Hepatic stellate cell (primary cell): ENCODE measurements at regions not wholly inside any gene's neighbourhood (a gene's known extent, or its start where the extent isn't known, plus 50 kb on each side); places are given as distances from the start of the nearest gene placed in this dataset.
A peak's percentile ranks its signal among the peaks of the same experiment; 100 is the strongest.
"Not testable (repeated sequence)": the region's sequence is repeated elsewhere in the genome, so short reads cannot be mapped to it uniquely, and the experiment has no call there.

ENCODE experiments used
- DNase-seq: peaks from one replicate; pipeline ENCODE4 v3.0.0; 2011; ENCODE audit warnings: low spot score

- DNase-seq: peak; percentile 72
These were observed 67.9 kb upstream of the USP15 start for GRCh38 chr12:62192180-62192902.

- no peak for DNase-seq
These were observed 67.3 kb upstream of the USP15 start for GRCh38 chr12:62192903-62193250.

DNA sequence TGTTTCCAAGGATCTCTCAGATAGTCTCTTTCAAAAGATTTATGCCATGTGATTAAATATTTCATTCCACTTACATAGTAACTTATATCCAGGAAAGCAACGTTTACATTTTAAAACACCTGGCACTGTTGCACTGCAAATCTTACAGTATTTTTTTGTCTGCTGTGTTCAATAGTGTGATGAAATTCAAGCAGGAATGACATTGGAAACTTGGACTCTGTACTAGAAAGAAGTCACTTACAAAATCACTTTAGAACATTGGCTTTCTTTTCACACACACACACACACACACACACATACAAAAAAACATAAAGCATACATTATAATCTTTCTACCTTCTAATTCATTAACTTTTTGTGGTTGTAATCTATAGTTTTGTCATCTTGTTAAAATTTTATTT, 66.2 kb upstream of the USP15 start:
- DNase-seq: no peak

- DNase-seq: no peak
These were observed 65.6 kb upstream of the USP15 start for GRCh38 chr12:62194616-62195015.

DNA sequence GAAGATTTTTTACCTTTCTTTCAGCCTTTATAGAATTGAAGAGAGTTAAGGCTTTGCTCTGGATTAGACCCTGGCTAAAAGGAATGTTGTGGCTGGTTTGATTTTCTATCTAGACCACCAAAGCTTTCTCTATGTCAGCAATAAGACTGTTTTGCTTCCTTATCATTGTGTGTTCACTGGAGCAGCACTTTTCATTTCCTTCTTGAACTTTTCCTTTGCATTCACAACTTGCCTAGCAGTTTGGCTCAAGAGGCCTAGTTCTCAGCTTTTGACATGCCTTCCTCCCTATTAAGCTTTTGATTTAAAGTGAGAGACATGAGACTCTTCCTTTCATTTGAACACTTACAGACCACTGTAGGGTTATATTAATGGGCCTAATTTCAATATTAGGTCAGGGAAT, 64.1 kb upstream of the USP15 start:
- DNase-seq: no peak

DNA sequence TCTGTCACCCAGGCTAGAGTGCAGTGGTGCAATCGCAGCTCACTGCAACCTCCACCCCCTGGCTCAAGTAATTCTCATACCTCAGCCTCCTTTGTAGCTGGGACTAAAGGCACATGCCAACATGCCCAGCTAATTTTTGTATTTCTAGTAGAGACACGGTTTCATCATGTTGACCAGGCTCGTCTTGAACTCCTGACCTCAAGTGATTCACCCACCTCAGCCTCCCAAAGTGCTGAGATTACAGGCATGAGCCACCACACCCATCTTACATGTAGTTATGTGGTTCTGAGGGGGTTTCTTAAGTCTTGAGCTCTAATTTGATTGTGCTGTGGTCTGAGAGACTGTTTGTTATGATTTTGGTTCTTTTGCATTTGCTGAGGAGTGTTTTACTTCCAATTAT, 57.3 kb upstream of the USP15 start:
- DNase-seq: not testable (repeated sequence)

- DNase-seq: no peak
These were observed 54.9 kb upstream of the USP15 start for GRCh38 chr12:62205346-62205745.

DNA sequence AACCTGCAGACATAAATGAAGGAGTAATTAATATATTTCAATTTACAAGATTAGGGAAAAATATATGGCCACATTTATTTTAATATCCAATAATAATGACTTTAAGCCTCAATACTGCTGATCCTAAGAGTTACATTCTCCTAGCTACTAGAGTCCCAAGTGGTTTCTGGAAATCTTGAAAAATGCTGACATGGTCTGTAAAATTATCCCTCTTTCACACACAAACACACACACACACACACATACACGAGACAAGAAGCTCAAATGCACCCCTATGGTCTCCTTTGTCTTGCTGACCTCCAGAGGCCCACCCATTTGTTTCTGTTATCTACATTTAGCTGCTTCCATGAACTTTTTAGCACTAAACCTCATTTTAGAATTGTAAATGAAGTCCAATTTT, 53.0 kb upstream of the USP15 start:
- DNase-seq: no peak
